ENCODE measurements at regions not wholly inside any gene's neighbourhood (a gene's known extent, or its start where the extent isn't known, plus 50 kb on each side); places are given as distances from the start of the nearest gene placed in this dataset.
A peak's percentile ranks its signal among the peaks of the same experiment; 100 is the strongest.

DNA sequence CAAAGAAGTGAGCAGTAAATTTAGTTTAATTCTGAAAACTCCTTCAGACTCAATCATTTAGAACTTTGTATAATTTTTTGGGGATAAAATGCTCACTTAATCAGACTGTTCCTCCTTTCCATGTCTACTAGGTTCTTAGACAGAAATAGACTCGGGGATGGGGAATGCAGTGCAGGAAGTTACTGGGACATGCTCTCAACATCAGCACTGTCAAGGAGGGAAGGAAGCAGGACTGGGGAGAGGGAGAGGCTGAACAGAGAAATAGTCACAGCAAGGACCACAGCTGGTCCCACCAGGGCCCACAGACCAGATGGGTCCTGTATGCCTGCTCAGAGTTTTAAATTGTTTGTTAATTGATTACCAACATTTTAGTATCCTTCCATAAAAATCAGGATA is 310.1 kb upstream of the MSX2 start:
- DNase-seq, result no peak

DNA sequence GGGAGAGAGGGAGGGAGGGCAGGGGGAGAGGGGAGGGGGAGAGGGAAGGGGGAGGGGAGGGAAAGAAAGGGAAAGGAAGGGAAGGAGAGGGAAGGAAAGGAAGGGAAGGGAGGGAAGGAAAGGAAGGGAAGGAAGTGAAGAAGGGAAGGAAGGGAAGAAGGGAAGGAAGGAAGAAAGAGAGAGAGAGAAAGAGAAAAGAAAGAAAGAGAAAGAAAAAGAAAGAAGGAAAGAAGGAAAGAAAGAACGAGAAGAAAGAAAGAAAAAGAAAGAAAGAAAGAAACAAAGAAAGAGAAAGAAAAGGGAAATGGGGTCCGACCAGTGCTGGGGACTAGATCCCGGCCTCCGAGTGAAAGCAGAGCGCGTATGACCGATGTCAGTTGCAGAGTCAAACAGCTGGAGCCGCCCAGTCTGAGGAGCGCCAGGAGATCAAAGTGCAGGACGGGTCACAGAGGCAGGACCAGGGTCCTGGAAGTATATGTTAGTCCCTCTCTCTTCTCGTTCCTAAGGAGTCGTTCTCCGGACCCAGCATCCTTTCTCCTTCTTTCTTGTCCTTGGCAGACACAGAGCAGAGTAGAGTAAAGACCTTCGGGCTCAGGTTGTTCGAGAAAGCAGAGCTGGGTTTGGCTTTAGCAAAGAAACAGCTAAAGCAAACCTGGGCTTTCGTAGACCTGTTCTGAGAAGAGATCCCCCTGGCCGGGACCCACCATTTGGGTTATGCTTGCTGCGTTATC is 305.4 kb upstream of the MSX2 start:
- no peak for DNase-seq

DNA sequence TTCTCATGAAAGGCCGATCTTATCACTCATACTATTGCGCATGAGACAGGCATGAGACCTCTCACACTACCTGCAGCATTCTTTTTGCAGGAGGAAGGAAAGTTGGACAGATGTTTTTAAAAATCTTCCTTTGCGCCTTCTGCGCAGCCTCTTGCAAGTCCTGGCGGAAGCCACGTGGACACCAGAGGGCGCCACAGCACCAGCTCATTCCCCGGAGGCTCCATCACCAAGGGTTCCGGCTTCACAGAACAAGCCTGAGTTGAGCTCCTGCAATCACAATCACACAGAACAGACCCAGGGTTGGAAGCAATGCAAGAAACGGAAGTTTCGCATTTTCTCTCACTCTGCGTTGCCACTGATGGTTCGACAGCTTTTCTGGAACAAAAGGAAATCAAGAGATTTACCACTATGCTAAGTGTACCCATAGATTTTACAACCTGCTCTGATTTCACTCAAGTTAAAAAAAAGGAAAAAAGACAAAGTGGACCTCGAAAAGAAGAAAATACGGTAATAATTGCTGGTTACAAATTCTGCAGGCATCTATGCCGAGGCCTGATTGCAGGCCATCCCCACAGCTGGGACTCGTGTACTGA is 304.7 kb upstream of the MSX2 start:
- DNase-seq, result peak; percentile 80

DNA sequence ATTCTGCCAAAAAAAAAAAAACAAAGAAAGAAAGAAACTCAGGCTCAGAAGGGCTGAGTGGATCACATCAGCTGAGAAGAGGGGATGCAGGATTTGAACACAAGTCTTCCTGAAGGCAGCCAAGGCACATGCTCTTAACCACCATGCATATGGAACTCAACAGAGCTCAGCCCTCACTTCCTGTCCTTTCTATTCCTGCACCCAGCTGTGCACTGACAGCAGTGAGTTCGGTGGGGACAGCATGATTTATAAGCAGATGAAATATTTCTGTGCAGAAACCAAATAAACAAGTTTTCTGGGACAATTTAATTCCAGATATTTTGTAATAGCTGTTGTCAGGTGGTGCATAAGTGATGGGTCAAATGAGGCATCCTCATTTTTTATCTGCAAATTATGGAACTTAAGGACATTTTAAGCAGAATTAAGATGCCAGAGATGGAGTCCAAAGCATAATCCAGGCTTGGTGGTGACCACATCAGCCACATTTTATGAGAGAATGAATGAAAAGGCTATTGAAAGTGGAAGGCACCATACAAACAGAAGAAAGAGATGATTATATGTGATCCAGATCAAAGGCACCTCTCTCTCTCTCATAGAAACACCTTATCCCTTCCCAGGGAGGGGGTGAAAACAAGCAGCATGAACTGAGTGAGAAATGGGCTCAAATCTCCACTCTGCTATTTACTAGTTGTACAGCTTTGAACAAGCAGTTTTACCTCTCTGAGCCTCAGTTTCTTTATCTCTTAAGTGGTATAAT is 303.6 kb upstream of the MSX2 start:
- no peak for DNase-seq

DNA sequence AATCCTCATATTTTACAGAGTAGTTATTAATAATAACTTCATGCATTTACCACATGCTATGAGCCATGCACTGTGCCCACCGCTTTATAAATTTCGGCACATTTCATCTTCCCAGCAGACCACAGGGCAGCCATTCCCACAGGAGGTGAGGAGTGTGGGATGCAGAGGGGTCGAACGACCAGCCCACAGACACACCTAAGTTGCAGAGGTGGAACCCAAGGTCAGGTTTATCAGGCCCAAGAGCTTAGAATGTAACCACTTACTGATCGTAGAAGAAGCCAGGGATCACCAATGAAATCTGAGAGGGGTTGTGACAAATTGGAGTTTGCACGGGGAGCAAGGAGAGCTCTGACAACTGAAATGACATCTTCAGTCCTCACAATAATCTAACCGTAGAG is 303.0 kb upstream of the MSX2 start:
- no peak for DNase-seq

DNA sequence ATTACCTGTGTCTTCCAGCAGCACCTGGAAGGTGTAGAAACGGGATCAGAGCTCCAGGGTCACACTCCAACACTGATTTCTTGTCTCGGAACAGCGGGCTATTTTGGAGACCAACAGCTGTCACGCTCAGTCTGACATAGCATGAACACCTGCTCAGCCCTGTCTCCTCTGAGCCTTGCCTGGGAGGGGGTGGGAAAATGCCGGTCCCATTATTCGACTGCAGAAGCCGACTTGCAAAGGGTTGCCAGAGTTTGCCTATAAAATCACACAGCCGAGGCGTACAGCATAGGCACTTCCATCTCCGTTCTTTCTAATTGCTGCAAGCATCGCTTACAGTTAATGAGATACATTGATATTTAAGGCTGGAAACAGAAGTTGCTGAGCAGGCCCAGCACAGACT is 300.8 kb upstream of the MSX2 start:
- DNase-seq, result no peak

DNA sequence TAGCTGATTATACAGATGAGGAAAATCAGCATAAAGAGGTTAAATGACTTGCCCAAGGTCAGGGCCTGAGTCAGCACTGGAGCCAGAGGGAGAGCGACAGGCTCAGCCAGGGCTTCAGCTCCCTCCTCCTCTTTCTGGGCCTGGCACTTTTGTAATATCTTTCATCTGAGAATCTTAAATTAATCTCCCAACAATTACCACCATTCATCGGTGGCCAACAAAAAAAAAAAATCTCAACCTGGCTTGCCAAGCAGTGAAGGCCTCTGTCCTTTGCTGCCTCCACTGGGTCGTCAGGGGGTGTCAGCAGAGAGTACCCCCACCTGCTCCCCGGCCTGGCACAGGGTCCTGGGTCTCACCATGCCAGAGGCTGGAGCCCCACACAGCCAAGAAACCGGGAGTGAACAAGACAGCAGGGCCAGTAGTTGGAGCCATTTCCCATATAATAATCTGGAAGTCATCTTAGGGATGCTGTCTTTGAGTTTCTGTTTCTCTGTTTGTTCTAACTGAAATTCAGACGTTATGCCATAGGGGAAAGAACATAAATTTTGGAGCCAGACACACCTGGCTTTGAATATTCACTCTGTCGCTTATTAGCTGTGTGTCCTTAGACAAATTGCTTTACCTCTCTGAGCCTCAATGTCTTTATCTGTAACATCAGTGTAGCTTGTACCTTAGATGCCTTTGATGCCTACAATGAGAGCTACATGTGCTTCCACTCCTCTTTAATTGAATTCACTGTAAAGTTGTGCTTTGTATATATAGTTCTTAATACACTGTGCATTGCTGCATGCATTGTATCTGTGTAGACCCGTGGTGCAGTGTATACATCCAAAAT is 299.9 kb upstream of the MSX2 start:
- DNase-seq, result peak; percentile 0

DNA sequence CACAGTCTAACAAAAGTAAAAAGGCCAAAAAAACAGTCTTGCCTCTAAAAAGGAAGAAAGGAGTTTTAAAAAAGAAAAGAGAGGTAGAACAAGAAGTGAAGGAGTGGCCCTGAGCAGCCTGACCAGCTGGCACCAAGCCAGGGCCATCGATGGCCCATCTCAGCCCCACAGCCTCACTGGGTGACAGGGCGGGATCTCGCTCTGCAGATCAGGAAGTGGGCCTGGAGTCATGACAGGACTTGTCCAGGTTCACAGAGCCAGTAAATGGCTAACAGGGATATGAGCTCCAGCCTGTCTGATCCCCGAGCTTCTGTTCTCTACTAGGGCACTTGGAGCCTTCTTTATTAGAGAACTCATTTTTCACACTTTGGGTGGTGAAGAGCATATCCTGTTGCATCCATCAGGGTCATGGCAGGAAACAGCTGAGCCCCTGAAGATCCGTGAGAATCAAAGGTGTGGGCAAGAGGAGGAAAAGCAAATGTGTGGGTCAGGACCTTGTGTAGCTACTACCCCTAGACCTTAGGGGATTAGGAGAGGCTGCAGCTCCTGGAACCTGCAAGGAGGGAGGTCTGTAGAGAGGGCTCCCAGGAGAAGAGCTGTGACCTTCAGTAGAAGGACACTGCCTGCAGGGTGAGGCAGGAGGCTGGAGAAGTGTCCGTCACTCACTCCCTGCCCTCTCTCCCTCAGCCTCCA is 299.0 kb upstream of the MSX2 start:
- no peak for DNase-seq

DNA sequence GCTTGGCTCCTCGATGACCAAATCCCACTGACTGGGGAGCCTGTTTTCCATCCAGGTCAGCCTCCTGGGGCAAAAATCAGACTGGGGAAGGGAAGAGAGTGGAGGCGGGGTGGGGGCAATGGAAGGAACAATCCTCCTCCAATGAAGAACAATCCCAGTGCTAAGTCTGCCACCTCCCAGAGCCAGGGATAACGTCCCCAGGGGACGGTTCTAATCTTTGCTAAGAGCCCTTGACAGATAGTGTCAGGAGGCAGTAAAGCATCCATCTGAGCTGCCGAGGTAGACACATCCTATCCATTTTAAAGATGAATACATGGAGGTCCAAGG is 298.5 kb upstream of the MSX2 start:
- DNase-seq, result no peak

DNA sequence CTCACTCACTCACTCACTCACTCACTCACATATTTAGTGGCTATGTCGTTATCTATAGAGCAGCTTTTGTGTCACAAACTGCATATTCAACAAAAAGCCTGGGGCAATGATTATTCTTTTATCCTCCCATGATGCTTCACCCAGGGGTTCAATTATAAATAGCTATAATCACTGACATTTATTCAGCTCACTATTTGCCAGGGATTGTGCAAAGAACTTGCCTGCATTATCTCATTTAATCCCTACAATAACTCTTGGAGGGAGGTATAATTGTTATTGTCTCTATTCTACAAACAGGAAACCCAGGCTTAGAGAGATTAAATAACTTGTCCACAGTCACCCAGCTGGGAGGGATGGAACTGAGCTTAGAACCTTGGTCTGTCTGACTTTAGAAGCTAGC is 298.0 kb upstream of the MSX2 start:
- no peak for DNase-seq

DNA sequence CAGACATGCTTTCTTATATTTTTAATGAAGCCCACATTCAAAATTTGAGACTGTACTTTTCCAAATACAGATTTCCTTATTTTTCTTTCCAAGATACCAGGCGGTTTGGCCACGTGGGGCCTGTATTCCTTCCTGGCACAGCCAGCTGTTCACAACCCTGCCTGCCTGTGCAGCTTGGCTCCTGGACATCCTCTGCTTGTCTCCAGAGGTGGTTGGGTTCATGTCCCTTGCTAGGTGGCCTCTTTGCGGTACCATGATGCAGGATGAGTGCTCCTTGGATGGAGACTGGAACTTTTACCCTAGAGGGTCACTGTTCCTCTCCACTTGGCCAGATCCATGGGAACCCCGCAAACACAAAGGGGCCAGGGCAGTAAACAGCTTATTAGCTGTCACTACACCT is 297.5 kb upstream of the MSX2 start:
- DNase-seq, result no peak

DNA sequence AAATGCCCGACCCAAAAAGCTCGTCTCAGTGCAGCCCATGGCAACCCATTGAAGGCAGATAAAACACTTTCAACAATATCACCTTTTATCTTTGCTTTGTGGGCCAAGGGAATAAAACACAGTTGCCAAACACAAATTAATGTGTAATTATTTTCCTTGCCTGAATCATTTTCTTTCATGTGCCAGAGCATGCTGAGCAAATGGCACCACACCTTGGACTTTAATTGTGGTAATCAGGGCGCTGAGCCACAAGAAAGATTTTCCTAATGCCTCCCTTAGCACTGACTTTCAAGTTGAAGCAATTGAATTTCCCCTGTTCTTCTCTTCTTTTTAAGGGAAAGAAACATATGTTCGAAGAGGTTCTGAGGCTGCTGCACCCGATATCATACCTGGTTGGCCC is 297.1 kb upstream of the MSX2 start:
- DNase-seq, result no peak

DNA sequence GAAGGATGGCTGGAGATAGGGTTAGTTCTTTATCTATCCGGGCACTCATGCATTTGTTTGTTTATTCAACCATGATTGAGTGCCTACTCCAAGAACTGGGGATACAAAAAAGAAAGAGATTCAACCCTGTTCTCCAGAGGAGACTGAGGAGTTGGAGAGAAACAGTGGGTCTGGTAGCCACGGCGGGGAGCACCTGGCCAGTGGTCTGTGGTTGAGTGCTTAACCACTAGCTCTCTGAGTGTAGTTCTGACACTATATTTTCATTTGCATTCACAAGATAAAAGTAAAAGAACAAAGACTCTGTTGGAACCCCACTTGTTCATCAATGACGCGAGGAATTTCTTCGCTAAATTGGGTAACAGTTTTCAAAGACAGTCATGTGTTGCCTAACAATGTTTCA is 295.5 kb upstream of the MSX2 start:
- DNase-seq, result no peak

DNA sequence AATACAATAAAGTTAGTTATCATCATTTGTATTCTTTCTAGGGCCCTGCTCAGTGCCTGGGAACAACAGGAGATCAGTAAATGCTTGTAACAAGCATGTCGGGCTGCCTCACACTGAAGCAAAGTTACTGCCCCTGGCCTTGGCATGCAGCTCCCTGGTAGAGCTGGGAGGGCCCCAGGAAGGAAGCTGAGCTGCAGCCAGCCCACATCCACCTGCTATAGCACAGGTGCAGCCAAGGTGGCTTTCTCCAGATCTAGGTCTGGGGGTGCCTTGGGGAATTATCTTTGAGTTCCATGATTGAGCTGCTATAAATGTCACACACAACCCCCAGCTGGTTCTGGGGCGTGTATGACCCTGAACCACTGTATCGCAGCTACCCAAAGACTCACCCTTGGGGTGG is 293.4 kb upstream of the MSX2 start:
- no peak for DNase-seq

DNA sequence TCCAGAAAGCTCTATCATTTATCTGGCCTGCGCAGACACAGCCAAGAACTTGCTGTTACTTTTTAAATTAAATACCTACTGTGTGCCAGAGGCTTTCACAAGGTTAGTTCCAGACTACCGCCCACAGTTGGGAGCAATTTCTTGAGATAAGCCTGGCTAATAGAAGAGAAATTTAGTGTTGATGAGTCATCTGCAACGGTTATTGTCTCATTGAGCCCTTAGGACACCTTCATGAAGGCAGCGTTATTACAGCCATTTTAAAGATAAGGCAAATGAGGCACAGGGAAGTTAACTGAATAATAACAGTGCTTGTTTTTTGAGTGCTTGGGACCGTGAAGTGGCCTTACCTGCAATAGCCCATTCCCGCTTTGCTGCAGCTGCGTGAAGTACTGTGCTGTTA is 292.9 kb upstream of the MSX2 start:
- no peak for DNase-seq

DNA sequence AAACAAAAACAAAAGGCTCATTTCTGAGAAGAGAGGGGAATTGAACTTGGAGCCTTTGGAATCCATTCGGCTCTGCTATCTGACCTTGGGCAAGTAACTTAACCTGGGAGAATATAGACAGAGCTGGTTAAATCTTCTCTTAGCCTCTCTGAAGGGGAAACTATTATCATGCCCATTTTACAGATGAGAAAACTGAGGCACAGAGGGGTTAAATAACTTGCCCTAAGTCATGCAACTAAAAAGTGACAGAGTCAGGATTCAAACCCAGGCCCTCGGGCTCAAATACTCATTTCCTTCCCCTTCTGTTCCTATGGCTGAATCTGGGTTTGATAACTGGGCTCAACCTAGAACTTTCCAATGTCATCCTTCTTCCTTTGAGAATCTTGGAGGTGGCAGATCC is 291.3 kb upstream of the MSX2 start:
- DNase-seq, result no peak

DNA sequence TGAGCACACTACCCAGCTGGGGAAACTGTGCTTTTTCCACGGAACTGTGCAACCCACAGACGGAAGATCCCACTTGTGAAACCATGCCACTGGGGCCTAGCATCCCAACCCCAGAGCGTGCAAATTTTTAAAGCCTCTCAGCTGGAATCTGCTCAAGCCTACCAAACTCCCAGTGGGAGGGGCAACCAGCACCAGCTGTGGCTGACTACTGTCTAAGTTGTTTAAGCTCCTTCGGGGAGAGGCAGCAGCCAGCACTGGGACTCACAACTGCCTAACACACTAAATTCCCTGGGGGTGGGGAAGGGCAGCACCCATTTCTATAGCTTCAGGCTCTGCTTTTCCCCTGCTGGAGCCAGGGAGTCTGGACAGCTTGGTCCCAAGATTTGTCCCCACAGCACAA is 287.6 kb upstream of the MSX2 start:
- no peak for DNase-seq

DNA sequence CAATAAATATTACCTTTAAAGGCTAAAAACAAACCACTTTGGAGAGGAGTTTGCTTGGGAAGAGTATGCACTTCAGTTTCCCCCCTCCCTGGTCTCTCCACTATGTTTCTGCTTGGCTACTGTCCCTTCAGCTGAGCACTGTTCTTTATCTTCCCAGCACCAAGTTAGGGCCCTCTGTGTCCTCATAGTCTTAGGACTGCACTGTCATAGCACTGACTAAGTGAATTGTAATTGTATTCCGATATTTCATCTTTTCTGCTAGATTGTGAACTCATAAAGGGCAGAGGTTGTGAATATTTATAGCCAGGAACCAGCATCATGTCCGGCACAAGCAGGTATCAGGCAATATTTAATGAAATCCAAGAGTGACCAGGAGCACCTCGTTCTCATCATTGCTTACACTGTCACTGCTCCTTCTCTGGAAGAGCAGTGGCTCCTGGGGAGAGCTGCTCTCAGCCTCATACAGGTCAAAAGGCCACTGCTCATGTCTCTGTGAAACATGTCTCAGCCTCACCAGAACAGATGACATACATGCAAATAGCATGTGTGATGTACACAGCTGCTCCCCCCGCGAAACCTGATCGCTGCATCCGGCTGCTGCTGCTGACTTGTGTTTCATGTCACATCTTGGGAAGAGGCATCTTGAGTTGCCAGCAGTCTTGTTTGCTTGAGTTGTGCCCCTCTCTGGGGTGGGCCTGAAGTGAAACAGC is 279.7 kb upstream of the MSX2 start:
- no peak for DNase-seq

DNA sequence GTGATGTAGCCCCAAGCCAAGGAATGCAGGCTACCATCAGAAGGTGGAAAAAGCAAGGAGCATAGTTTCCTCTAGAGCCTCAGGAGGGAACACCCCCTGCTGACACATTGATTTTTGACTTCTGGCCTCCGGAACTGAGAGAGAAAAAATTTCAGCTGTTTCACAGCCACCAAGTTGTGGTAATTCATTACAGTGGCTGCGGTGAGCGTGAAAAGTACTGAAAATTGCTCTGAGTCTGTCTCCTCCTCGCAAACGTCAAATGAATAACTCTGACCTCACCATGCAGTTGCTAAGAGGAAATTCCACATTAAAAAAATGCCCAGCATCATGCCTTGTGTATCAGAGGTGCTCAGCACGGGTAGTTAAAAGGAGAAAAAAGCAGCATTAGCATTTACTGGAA is 277.9 kb upstream of the MSX2 start:
- no peak for DNase-seq

DNA sequence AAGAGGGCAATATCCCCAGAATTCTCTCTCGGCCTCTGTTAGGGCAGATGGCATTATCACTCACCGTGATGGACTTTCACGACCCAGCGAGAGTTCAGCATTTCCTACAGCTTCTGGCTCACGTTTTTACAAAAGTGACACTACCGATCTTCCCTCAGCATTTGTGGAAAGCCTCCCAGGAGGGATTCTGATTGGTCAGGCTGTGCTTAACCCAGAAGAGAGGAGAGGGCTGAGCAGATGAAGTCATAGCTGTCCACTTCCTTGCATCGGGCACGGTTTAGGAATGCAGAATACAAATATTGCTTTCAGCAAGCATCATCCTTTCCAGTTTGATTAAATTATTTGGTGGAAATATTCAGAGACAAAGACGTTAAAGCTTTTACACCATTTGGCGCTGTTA is 277.4 kb upstream of the MSX2 start:
- DNase-seq, result no peak

DNA sequence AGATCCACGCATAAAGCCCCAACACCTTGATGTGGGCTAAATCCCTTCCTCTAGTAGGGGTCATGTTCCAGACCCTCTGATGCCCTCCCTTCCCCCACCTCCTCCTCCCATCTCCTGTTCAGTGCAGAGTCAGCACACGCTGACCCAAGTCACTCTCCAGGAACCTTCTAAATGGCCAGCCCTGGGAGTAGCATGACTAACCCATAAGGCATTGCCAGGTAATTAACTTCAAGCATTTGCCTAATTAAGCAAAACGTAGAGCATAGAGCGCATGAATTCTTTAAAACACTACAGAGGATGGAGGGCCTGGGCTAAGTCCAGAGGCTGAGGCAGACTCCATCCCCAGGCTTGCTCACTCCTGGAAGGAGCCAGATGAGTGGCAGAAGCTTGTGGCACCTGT is 276.3 kb upstream of the MSX2 start:
- DNase-seq, result no peak

DNA sequence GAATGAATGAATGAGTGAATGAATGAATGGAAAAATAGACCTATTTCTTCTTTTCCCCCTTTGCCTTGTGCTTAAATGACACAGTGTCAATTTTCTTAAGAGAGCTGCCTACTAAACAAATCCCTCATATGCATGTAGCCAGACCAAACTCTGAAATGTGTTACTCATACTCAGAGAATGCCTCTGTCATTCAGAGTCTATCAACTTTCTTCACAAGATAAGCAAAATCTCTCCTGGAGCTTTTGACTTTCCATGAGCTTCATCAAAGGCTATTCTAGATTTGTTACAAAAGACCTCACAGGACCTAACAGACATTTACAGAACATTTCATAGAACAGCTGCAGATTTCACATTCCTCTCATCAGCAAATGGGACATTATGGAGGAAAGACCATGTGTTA is 275.7 kb upstream of the MSX2 start:
- DNase-seq, result no peak
